PC-3 (cell line): ENCODE measurements at regions not wholly inside any gene's neighbourhood (a gene's known extent, or its start where the extent isn't known, plus 50 kb on each side); places are given as distances from the start of the nearest gene placed in this dataset.
"Not testable (repeated sequence)": the region's sequence is repeated elsewhere in the genome, so short reads cannot be mapped to it uniquely, and the experiment has no call there.

Experiments used
- ATAC-seq: fragments of 200-7000 bp; cut with Tn5 transposase; 2 replicates; pipeline ENCODE4 v1.9.1; 2020; ENCODE audit warnings: mild to moderate bottlenecking, moderate library complexity
- BruUV-seq: library from RNA; stranded (reverse); fragments of 400-500 nt; replicated peaks from 2 replicates; lab custom pipeline; 2021; lab: Mats Ljungman, UMichigan
- CTCF ChIA-PET: fragments of 300-600 bp; sonication (Branson Sonifier 250); formaldehyde crosslinking; loops from one replicate; lab custom pipeline; 2022; ENCODE audit warnings: antibody characterized with exemption; lab: Charles Lee
- POLR2A ChIA-PET: fragments of 300-600 bp; sonication (Branson Sonifier 250); formaldehyde crosslinking; loops from one replicate; lab custom pipeline; 2022; ENCODE audit warnings: antibody characterized with exemption; ENCODE audit not compliant: unreplicated experiment; lab: Charles Lee
- DNase-seq: peaks from one replicate; pipeline ENCODE4 v3.0.0-alpha.2; 2015
- H2AFZ ChIP-seq: fragments of 300-600 bp; sonication (generic); 2 replicates; pipeline ENCODE4 v1.6.0; 2016; ENCODE audit warnings: antibody characterized with exemption, low read length
- H3F3A ChIP-seq: fragments of 300-600 bp; sonication (generic); one replicate; pipeline ENCODE4 v1.6.0; 2017; ENCODE audit warnings: antibody characterized with exemption, low read length, control low read depth, mild to moderate bottlenecking; ENCODE audit not compliant: unreplicated experiment
- H3K27ac ChIP-seq: fragments of 300-600 bp; sonication (generic); 2 replicates; pipeline ENCODE4 v1.5.1; 2016; ENCODE audit warnings: mild to moderate bottlenecking, low read length
- H3K27me3 ChIP-seq: fragments of 300-600 bp; sonication (generic); 2 replicates; pipeline ENCODE4 v1.6.1; 2016; ENCODE audit warnings: low read length, mixed read lengths
- H3K36me3 ChIP-seq: fragments of 300-600 bp; sonication (generic); 2 replicates; pipeline ENCODE4 v1.6.1; 2016; ENCODE audit warnings: low read depth, mixed run types, low read length, mixed read lengths
- H3K4me1 ChIP-seq: fragments of 300-600 bp; sonication (generic); 2 replicates; pipeline ENCODE4 v1.5.1; 2016; ENCODE audit warnings: low read length; ENCODE audit not compliant: insufficient read depth
- H3K4me2 ChIP-seq: fragments of 300-600 bp; sonication (generic); 2 replicates; pipeline ENCODE4 v1.6.0; 2016; ENCODE audit warnings: low read length
- H3K4me3 ChIP-seq: fragments of 300-600 bp; sonication (generic); 2 replicates; pipeline ENCODE4 v1.5.1; 2016; ENCODE audit warnings: mild to moderate bottlenecking, low read length, mixed read lengths
- H3K79me2 ChIP-seq: fragments of 300-600 bp; sonication (generic); 2 replicates; pipeline ENCODE4 v1.6.1; 2017; ENCODE audit warnings: low read length, mixed read lengths
- H3K9ac ChIP-seq: fragments of 300-600 bp; sonication (generic); 2 replicates; pipeline ENCODE4 v1.6.0; 2016; ENCODE audit warnings: mild to moderate bottlenecking, low read length
- H3K9me2 ChIP-seq: fragments of 300-600 bp; sonication (generic); replicated peaks from 2 replicates; pipeline ENCODE4 v1.6.1; 2016; ENCODE audit warnings: mixed run types, low read length, mixed read lengths
- H3K9me3 ChIP-seq: fragments of 300-600 bp; sonication (generic); 2 replicates; pipeline ENCODE4 v1.6.1; 2016; ENCODE audit warnings: low read length, mixed read lengths
- H4K20me1 ChIP-seq: fragments of 300-600 bp; sonication (generic); 2 replicates; pipeline ENCODE4 v1.6.1; 2016; ENCODE audit warnings: low read length, mixed read lengths
- CTCF ChIP-seq: fragments of 300-600 bp; sonication (generic); conservative IDR thresholded peaks from 2 replicates; pipeline ENCODE4 v1.5.1; 2017; ENCODE audit warnings: antibody characterized with exemption, low read depth, mild to moderate bottlenecking, low read length
- EZH2 ChIP-seq: fragments of 300-600 bp; sonication (generic); IDR thresholded peaks from one replicate; pipeline ENCODE4 v1.6.1; 2017; ENCODE audit warnings: antibody characterized with exemption, mild to moderate bottlenecking, low read length; ENCODE audit not compliant: unreplicated experiment
- EZH2phosphoT487 ChIP-seq: fragments of 300-600 bp; sonication (generic); IDR thresholded peaks from 2 replicates; pipeline ENCODE4 v1.6.1; 2018; ENCODE audit warnings: mild to moderate bottlenecking, antibody characterized with exemption, low read length, borderline replicate concordance
- intact Hi-C: fragments of 100-400 bp; cut with micrococcal nuclease; formaldehyde crosslinking; loops from 2 replicates; pipeline ENCODE4 v1.9.0; 2023

GRCh38 chr7:85682833-85683620 is 496.2 kb upstream of the SEMA3D start:
- ChIA-PET CTCF (no interaction called here), POLR2A (no interaction called here)
- Histone ChIP-seq H3K79me2 (no peaks in the 10 kb centered on the region), H3K4me2 (no peak overlapping the region), H2AFZ (no peak overlapping the region), H3K9me2 (no peaks in the 10 kb centered on the region), H3K27ac (no peak overlapping the region), H3K4me1 (no peaks in the 10 kb centered on the region; the same call in 1 of the 2 replicates), H3K4me3 (no peak overlapping the region), H3F3A (no peaks in the 10 kb centered on the region), H3K9me3 (no peaks in the 10 kb centered on the region), H3K27me3 (no peaks in the 10 kb centered on the region), H3K9ac (no peak overlapping the region), H4K20me1 (no peaks in the 10 kb centered on the region), H3K36me3 (no peaks in the 10 kb centered on the region)
- TF ChIP-seq EZH2phosphoT487, result no peak
- TF ChIP-seq CTCF, result no peak
- TF ChIP-seq EZH2, result no peak
- intact Hi-C loops, result no loop called here
- DNase-seq (no peak), ATAC-seq (no peak)
- no TSS peak for BruUV-seq

GRCh38 chr7:85681241-85681640 is 494.4 kb upstream of the SEMA3D start:
- DNase-seq (no peak), ATAC-seq (no peak)
- Histone ChIP-seq H3K27ac (no peak overlapping the region), H3K4me2 (no peak overlapping the region), H2AFZ (no peak overlapping the region), H3K36me3 (no peaks in the 10 kb centered on the region), H4K20me1 (no peaks in the 10 kb centered on the region), H3K4me1 (no peaks in the 10 kb centered on the region; the same call in 1 of the 2 replicates), H3K79me2 (no peaks in the 10 kb centered on the region), H3K9ac (no peak overlapping the region), H3K4me3 (no peak overlapping the region), H3K27me3 (no peaks in the 10 kb centered on the region), H3K9me2 (no peaks in the 10 kb centered on the region), H3F3A (no peaks in the 10 kb centered on the region), H3K9me3 (no peaks in the 10 kb centered on the region)
- no TSS peak for BruUV-seq
- TF ChIP-seq EZH2, result no peak
- no peak for TF ChIP-seq EZH2phosphoT487
- no peak for TF ChIP-seq CTCF
- CTCF ChIA-PET, result no interaction called here
- POLR2A ChIA-PET, result no interaction called here
- intact Hi-C loops, result no loop called here

- H3K4me2 ChIP-seq, DNase-seq, H4K20me1 ChIP-seq, H3K27ac ChIP-seq, CTCF ChIA-PET, H3F3A ChIP-seq, H3K36me3 ChIP-seq, intact Hi-C loops, H3K4me1 ChIP-seq, H2AFZ ChIP-seq, ATAC-seq, POLR2A ChIA-PET, H3K4me3 ChIP-seq, H3K27me3 ChIP-seq, BruUV-seq, H3K9me3 ChIP-seq, H3K79me2 ChIP-seq, H3K9ac ChIP-seq, H3K9me2 ChIP-seq: not testable (repeated sequence)
Observed at GRCh38 chr7:85675093-85675492, 488.2 kb upstream of the SEMA3D start.
